ENCODE measurements at regions not wholly inside any gene's neighbourhood (a gene's known extent, or its start where the extent isn't known, plus 50 kb on each side); places are given as distances from the start of the nearest gene placed in this dataset.
"Not testable (repeated sequence)": the region's sequence is repeated elsewhere in the genome, so short reads cannot be mapped to it uniquely, and the experiment has no call there.

DNA sequence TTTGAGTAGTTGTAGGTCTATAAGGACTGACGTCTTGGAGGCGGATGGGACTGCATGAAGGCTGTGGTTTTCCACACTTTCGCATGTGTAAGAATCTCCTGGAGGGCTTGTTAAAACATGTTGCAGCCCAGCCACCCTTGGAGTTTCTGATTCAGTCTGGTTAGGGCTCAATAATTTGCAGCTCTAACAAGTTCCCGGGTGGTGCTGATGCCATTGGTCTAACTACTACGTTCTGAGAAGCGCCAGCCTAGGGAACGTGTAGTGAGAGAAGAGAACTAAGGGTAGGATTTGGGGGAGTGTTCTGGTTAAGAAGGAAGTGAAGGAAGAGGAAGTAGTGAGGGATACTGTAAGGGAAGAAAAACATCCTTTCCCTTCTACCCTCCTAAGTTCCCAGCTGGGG is 138.9 kb downstream of the LARP7 start:
- no peak for DNase-seq

DNA sequence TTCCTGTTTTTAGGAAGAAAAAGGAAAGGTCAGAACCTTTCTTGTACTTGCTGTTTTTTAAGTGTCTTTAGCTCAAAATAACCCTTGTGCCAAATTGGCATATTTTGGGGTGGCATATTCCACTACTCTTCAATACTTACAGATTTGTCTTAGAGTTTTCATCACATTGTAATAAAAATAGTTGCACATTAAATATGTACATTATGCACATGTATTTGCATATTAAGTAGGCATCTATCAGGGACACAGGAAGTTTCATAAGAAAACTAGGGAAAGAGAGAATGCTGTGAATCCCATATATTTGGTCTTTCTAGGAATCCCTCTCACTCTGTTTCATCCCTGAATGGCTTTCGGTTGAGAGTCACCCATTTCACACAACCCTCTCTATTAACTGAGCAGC is 139.6 kb downstream of the LARP7 start:
- no peak for DNase-seq

DNA sequence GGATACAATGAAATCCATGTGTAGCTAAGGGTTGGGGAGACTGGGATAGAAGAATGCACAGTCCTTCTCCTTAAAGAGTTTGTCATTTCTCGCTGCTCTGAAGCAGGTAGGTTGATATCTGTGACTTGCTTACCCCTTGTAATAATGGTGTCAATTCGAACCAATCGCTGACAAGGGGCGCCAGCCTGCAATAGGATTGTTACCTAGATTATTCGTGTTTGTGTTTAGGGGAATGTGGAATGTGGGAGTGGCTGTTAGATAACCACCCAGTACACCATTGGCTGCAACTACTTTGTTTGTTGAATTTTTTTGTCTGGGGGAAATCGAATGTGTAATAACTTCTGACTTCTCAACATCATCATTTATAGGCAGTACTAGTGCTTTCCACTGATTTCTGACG is 141.6 kb downstream of the LARP7 start:
- no peak for DNase-seq

DNA sequence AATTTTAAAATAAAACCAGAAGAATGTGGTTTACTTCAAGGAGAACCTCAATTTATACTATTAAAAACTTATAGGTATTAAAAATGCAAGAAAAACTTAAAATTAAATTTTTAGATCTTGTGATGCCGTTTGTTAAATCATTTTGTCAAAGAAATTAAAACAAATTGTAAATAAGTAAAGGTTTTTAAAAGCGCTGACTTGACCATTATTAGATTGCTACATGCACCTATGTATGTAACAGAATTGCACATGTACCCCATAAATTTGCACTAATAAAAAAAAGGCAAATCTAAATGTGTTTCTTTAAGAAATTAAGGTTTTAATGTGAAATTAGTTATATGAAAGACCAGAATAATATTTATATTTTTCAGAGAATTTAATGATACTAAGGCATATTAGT is 156.1 kb downstream of the LARP7 start:
- no peak for DNase-seq

DNA sequence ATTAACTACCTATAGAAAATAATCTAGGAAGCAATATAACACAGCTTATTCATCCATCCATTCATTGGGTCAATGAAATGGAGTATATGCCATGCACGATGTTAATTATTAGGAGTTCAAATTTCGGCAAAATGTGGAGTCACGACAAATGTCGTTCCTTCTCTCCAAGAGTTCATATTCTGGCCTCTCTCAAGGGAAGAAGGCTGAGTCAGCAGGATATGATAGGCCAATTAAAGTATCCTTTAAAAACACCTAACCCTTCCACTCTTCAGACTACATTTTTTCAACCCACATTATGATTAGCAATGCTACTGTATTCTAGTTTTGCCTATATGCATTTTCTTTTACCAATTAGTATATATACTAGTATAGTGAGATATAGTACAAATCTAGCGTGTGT is 163.1 kb downstream of the LARP7 start:
- no peak for DNase-seq

DNA sequence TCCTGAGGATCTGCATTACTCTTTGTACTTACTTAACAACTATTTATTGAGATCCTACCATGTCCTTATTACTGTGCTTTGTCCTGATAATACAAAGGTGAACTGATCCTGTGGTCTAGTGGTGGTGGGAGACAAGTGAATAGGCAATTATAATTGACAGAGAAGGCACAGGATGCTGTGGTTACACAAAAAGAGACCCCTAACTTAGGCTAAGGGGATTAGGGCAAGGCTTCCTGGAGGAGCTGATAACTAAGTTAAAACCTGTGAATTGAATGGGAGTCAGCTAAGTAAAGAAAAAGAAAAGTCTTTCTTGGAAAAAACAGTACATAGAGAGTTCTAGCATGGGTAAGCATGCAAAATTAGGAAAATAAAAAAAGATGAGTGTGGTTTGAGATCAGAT is 164.4 kb downstream of the LARP7 start:
- DNase-seq, result no peak

DNA sequence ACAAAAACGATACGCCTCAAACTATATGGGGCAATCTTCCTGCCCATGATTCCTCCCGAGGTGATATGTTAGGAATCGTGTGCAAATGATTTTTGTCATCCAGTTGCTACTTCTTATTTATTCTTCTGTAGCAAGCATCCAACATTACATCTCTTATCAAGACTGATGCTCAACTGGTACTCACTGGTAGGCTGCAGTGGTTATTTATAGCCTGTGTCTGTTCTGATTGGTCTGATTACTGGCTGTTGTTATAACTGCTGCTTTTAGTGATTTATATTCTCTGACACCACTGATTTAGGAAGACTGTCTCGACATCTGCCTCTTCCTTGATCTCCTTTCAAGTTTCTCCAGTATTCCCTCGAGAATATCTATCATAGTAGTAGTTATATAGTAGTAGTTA is 165.8 kb downstream of the LARP7 start:
- no peak for DNase-seq

DNA sequence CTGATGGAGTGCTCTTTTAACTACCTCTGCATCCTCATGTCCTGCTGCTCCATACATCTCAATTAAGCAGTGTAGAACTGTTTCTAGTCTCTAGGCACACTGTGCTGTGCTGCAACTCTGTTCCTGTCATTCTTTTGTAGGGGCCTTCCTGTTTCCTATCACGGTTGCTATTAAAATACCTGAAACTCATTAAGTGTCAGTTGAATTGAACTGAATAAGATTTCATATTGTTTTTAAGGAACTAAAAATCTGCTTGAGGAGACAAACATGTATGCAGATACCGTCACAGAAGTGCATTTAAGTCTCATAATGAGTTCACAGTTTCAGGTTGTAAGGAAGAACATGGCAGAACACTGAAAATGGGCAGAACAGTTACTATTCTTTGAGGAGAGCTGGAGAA is 170.1 kb downstream of the LARP7 start:
- DNase-seq, result no peak

DNA sequence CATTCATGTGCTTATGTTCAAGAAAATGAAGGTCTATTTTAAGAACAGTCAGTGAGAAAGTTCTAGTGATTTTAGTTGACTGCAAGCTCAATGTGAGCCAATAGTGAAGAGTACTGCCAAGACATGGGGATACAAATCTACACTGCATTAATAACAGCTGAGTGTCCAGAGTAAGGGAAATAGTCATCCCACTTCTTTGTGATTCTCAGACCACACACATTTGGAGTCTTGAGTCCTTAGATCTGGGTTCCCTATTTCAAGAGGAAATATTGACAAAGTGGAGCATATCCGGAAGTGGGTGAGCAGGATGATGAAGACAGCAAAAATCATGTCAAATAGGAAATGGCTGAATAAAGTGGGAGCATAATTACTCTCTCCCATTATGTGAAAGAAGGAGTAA is 171.1 kb downstream of the LARP7 start:
- DNase-seq, result no peak

DNA sequence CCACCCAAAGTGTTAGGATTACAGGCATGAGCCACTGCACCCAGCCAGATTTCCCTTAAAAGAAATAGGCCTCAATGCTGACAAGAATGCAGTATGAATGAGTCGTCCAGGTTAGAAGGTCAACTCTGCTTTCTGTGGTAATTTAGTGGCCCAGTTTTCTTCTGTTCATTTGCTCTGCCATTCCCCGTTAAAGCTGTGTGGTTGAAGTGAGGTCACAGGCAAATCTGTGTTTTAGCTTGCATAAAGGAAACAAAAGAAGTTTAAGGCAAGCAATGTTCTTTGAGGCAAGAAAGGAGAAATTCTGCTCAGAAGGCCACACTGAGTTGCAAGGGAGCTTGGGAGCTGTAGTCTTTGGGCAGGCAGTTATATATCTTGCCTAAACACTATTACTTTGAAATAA is 176.8 kb downstream of the LARP7 start:
- DNase-seq, result no peak

DNA sequence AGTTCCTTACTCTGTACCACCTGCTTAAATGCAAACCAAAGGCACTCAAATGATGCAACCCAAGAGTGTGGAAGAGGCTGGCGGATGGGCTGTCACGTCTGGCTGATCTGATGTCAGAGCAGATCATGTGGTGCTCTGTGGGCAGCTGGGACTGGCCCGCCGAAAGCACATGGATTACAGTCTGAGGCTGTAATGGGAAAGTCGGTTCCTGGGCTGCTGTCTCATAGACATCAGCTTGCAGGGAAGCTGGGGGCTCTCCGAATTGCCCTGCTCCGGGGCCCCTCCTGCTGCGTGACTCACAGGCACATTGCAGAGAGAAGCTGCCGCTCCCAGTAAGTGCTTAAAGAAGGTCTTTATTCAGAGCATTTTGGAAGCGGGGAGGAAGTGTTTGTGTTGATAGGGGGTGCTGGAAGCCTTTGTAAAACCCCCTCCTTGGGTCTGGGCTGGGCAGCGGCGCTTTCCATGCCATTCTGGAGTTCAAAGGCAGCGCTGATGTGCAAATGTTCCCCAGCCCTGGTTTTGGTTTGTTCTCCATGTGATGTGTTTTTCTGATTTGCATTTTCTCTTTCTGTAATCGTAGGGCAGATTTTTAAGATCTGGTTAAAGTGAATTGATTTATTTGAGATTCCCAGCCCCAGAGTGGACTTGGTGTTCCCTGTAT is 181.1 kb downstream of the LARP7 start:
- DNase-seq, result peak; percentile 7 to 96 (median 80)

DNA sequence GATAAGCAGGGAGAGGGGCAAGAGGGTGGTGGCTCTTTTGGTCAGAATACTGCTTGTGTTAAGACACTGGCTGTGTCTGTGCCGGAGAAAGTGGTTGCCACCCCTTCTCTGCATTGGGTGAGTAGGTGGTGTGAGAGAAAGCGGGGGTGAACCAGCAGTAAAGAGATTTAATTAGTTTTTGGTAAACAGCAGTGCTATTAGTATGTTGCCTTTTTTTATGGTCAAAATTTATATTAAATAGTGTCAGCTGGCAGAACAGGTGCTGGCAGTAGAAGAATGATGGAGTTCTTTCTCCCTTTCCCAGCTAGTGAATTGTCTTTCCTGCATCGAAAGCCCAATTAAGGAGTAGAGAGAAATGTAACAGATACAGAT is 181.6 kb downstream of the LARP7 start:
- peak in 6 of 14 donors; percentile 27 to 62 (median 36) for DNase-seq

DNA sequence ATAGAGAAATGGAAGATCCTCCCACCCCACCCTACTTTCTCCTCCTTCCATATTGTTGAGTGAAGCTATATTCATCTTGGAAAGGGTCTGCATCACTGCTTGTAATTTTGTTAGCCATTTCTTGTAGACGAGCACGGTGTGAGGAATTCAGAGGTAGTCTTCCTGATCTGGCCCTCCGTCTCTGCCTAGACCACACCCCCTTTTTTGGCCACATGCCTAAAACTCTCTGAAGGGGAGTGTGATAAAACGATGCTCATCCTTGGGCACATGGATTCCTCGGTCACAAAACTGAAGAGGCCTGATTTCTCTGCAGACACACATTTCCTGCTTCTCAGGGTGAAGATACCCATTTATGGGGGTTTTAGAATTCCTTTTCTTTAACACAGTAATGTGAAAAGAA is 182.8 kb downstream of the LARP7 start:
- DNase-seq, result no peak

DNA sequence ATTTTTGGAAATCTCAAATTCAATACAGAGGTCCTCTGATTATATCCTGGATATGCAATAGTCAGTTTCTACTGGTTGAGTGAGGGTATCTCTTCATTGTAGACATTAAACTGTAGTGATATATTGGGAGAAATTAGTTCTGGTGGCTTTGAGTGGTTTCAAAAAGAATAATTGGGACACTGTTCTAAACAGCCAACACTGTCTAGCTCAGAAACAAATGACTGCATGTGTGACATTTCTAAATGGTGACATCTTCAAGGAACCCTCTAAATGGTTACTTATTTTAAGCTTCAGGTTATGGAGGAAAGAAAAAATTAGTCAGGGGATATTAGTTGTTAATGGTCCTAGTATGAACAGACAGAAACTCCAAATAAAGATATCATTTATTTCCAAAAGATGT is 186.2 kb downstream of the LARP7 start:
- DNase-seq, result no peak

DNA sequence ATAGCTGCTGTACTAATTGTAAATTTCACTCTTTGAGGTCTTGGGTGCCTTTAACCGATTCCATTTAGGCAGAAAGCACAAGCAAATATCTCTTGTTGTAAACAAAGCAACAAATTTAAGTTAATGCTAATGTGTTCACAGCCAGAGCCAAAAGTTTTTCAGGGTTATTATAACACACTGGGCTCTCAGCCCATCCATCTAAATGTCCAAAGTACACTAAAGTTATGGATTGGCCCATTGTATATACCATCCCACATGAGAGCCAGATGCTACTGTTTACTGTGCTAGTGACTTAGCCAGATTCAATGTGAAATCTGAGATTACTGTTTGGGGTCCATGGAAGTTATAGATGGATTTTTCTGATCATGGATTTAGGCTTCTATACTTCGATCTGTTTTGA is 186.7 kb downstream of the LARP7 start:
- DNase-seq, result no peak

DNA sequence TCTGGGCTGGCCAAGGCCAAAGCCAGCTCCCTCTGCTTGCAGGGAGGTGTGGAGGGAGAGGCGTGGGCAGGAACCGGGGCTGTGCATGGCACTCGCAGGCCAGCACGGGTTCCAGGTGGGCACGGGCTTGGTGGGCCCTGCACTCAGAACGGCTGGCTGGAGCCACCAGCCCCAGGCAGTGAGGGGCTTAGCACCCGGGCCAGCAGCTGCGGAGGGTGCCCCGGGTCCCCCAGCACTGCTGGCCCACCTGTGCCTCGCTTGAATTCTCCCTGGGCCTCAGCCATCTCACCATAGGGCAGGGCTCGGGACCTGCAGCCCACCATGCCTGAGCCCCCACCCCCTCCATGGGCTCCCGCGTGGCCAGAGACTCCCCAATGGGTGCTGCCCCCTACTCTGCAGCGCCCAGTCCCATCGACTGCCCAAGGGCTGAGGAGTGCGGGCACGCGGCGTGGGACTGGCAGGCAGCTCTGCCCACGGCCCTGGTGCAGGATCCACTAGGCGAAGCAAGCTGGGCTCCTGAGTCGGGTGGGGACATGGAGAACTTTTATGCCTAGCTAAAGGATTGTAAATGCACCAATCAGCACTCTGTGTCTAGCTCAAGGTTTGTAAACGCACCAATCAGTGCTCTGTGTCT is 193.9 kb downstream of the LARP7 start:
- no peak for DNase-seq

DNA sequence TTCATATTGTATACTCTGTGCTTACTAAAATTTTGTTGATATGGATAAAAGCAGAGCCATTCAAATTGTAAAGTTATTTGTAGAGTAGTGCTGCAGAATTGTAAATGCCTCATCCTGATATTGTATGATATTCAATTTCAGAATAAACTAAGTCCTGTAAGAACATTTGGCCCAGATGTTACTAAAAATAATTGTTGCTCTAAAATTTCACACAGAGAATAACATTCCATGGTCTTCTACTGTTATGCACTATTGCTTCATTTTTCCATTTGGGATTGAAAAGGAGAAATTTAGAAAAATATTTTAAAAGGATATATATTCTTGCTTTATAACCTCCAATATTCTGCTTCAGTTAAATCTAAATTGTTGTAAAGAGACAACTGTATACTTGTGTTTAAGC is 195.6 kb downstream of the LARP7 start:
- DNase-seq, result no peak

DNA sequence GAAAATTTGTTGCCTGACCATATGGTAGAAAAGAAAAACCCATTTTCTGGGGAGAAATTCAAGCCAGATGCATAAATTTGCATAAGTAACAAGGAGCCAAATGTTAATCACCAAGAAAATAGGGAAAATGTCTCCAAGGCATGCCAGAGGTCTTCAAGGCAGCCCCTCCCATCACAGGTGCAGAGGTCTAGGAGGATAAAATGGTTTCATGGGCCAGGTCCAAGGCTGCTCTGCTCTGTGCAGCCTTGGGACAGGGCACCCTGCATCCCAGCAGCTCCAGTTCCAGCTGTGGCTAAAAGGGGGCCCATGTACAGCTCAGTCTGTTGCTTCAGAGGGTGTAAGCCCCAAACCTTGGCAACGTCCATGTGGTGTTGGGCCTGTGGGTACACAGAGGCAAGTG is 200.0 kb downstream of the LARP7 start:
- DNase-seq, result no peak

DNA sequence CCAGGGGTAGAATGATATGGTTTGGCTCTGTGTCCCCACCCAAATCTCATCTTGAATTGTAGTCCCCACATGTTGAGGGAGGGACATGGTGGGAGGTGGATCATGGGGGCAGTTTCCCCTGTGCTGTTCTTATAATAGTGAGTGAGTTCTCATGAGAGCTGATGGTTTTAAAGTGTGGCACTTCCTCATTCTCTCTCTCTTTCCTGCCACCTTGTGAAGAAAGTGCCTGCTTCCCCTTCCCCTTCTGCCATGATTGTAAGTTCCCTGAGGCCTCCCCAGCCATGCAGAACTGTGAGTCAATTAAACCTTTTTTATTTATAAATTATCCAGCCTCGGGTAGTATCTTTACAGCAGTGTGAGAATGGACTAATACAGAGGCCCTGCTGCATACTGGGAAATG is 201.1 kb downstream of the LARP7 start:
- DNase-seq, result not testable (repeated sequence)

DNA sequence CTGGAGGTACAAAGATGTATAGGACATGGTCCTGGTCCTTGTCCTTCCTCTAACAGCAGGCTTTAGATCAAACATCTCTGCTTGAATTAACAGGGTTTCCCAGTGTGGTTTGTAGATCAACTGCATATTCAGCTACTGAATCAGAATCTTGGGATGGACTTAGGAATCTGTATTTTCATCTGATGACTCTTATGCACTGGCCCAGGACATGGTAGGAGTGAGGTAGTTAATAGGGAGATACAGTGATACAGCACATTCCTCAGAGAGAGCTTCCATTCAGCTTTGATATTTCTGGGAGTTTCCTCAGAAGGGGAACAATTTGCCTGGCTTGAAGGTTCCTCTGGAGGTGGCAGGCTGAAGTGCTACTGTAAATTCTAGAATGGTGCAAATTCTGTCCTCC is 203.1 kb downstream of the LARP7 start:
- no peak for DNase-seq

DNA sequence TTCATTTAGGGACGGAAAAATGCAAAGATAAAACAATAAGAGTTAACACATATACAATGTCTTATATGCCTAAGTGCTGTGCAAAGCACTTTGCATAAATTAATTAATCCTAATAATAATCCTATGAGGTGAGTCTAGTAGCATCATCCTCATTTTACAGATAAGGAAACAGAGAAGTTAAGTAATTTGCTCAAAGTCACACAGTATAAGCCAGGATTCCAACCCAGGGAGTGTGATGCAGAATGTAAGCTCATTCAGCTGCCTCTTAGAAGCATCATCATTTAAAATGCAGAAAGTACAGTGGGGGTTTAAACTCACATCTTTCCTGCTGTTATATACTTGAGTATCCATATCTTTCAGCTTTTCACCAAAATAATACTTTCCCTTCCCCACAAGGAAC is 203.7 kb downstream of the LARP7 start:
- no peak for DNase-seq

DNA sequence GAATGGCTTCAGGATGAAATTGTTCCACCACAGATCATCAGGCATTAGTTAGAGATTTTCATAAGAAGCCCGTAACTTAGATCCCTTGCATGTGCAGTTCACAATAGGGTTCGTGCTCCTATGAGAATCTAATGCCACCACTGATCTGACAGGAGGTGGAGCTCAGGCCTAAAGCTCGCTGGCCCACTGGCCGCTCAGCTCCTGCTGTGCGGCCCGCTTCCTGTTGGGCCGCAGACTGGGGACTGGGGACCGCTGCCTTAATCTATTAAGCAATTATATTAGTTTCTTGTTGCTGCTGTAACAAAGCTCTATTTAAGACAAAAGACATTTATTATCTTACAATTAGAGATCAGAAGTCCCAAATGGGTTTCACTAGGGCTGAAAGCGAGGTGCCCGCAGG is 205.6 kb downstream of the LARP7 start:
- DNase-seq, result no peak

DNA sequence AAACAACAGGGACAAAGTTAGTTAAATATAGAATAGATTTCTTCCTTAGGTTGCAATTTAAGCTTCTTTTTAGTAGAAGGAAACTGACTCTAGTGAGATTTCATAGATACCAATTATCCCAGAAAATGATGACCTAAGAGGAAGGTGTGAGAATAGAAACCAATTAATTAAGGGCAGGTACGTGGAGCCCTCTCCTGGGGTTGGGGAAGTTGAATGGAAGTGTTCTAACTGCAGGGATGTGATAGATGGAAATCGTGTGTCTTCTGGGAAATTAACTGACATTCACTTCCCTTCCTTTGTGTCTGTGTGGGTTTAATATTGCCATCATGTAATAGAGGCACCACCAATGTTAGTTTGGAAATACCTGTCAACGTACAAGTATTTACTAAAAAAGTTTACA is 204.1 kb upstream of the ANK2 start:
- no peak for DNase-seq

DNA sequence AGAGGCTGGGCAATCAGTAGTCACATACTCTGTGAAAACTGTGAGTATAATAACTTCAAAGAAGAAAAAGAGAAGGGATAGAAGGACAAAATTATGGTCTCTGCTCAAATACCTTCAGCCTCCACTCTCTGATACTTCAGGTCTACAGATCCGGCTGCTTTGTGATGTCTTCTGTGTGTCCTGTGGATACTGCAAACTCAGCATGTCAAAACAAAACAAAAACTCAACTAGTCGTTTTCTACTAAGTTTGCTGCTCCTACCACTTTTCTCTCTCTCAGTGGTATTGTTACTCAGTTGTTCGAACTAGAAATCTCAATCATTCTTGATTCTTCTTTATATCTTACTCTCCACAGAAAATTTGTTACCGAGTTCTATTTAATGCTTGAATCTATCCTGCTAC is 202.4 kb upstream of the ANK2 start:
- no peak for DNase-seq

DNA sequence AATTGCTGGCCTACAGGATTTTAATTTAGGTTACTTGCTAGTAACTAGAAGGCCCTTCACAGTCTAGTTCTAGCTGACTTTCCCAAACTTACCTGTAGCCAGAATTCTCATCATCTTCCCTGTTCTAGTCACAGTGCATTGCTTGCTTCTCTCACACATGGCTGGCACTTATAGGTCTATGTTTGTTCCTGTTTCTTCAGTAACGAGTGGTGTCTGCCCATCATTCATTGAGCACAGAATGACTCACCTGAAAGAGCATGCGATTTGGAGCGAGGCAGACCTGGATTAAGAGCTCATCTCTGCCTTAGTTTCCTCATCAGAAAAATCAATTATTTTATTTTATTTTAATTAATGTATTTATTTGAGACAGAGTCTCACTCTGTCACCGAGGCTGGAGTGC is 201.7 kb upstream of the ANK2 start:
- DNase-seq, result no peak

All from C1 segment of cervical spinal cord (tissue), 14 donors.